GM19455 (cell line): ENCODE measurements at regions not wholly inside any gene's neighbourhood (a gene's known extent, or its start where the extent isn't known, plus 50 kb on each side); places are given as distances from the start of the nearest gene placed in this dataset.
A peak's percentile ranks its signal among the peaks of the same experiment; 100 is the strongest.

Experiments used
- ATAC-seq: cut with Tn5 transposase; IDR thresholded peaks from one replicate; pipeline ENCODE4 v1.9.1; 2021; ENCODE audit not compliant: unreplicated experiment

GRCh38 chr2:155215037-155215707 lies 516.7 kb downstream of the KCNJ3 start:
- no peak for ATAC-seq

GRCh38 chr2:155209696-155210450 lies 511.4 kb downstream of the KCNJ3 start:
- ATAC-seq = no peak

GRCh38 chr2:155203178-155203577 lies 504.7 kb downstream of the KCNJ3 start:
- no peak for ATAC-seq

GRCh38 chr2:155200753-155201152 lies 502.3 kb downstream of the KCNJ3 start:
- no peak for ATAC-seq

- ATAC-seq = no peak
These were observed 491.8 kb downstream of the KCNJ3 start for GRCh38 chr2:155190342-155190741.

- ATAC-seq = no peak
These were observed 480.4 kb downstream of the KCNJ3 start for GRCh38 chr2:155178921-155179320.

- no peak for ATAC-seq
These were observed 477.9 kb downstream of the KCNJ3 start for GRCh38 chr2:155176345-155176744.

- ATAC-seq = no peak
These were observed 470.8 kb downstream of the KCNJ3 start for GRCh38 chr2:155169317-155169716.

- no peak for ATAC-seq
These were observed 464.0 kb downstream of the KCNJ3 start for GRCh38 chr2:155162494-155162893.

GRCh38 chr2:155161314-155161713 lies 462.8 kb downstream of the KCNJ3 start:
- no peak for ATAC-seq

GRCh38 chr2:155157711-155158110 lies 459.2 kb downstream of the KCNJ3 start:
- ATAC-seq = no peak

GRCh38 chr2:155157065-155157464 lies 458.6 kb downstream of the KCNJ3 start:
- ATAC-seq = no peak

GRCh38 chr2:155151945-155152344 lies 453.4 kb downstream of the KCNJ3 start:
- peak; percentile 68 for ATAC-seq

GRCh38 chr2:155151472-155151871 lies 453.0 kb downstream of the KCNJ3 start:
- ATAC-seq = no peak

- ATAC-seq = peak; percentile 94
These were observed 447.3 kb downstream of the KCNJ3 start for GRCh38 chr2:155145758-155146229.

- ATAC-seq = peak; percentile 37
These were observed 442.9 kb downstream of the KCNJ3 start for GRCh38 chr2:155141418-155141817.

GRCh38 chr2:155125585-155126230 lies 427.2 kb downstream of the KCNJ3 start:
- ATAC-seq = no peak

GRCh38 chr2:155115846-155116245 lies 417.4 kb downstream of the KCNJ3 start:
- ATAC-seq = no peak

- ATAC-seq = no peak
These were observed 412.6 kb downstream of the KCNJ3 start for GRCh38 chr2:155111070-155111469.

- no peak for ATAC-seq
These were observed 411.0 kb downstream of the KCNJ3 start for GRCh38 chr2:155109527-155109926.

- ATAC-seq = no peak
These were observed 401.8 kb downstream of the KCNJ3 start for GRCh38 chr2:155100261-155100660.

GRCh38 chr2:155099784-155100183 lies 401.3 kb downstream of the KCNJ3 start:
- no peak for ATAC-seq
